Tibial nerve (tissue), 4 donors: ENCODE measurements at regions not wholly inside any gene's neighbourhood (a gene's known extent, or its start where the extent isn't known, plus 50 kb on each side); places are given as distances from the start of the nearest gene placed in this dataset.

Experiments
- CTCF ChIP-seq, 5 experiments: fragments of 200-600 bp in 3 of 5; fragments of 450-650 bp in 2 of 5; sonication (generic) in 3 of 5; IDR thresholded peaks; one replicate each; pipeline ENCODE4 v1.5.1; 2016 to 2019; ENCODE audit warnings: antibody characterized with exemption in 5 of 5, mild to moderate bottlenecking in 3 of 5, moderate library complexity in 2 of 5
- EP300 ChIP-seq, 2 donors: sonication (generic); formaldehyde crosslinking; IDR thresholded peaks; one replicate each; pipeline ENCODE4 v1.6.1; 2017; ENCODE audit warnings: antibody characterized with exemption in 2 of 2, mild to moderate bottlenecking in 1 of 2
- POLR2A ChIP-seq, 2 donors: fragments of 450-650 bp; IDR thresholded peaks; one replicate each; pipeline ENCODE4 v1.6.1; 2017; ENCODE audit warnings: antibody characterized with exemption in 2 of 2, mild to moderate bottlenecking in 2 of 2, moderate library complexity in 2 of 2

- TF ChIP-seq CTCF (IDR thresholded peaks at IDR 0.05) = no peak
- TF ChIP-seq EP300 (IDR thresholded peaks at IDR 0.05) = no peak
- no peak for TF ChIP-seq POLR2A (IDR thresholded peaks at IDR 0.05)
Measured at GRCh38 chr1:187079330-187079729, 250.6 kb downstream of the PLA2G4A start.
